GM21381 (cell line): ENCODE measurements at regions not wholly inside any gene's neighbourhood (a gene's known extent, or its start where the extent isn't known, plus 50 kb on each side); places are given as distances from the start of the nearest gene placed in this dataset.
"Not testable (repeated sequence)": the region's sequence is repeated elsewhere in the genome, so short reads cannot be mapped to it uniquely, and the experiment has no call there.

Experiments used
- ATAC-seq: cut with Tn5 transposase; IDR thresholded peaks from one replicate; pipeline ENCODE4 v1.9.1; 2021; ENCODE audit warnings: mild to moderate bottlenecking, moderate library complexity; ENCODE audit not compliant: unreplicated experiment

DNA sequence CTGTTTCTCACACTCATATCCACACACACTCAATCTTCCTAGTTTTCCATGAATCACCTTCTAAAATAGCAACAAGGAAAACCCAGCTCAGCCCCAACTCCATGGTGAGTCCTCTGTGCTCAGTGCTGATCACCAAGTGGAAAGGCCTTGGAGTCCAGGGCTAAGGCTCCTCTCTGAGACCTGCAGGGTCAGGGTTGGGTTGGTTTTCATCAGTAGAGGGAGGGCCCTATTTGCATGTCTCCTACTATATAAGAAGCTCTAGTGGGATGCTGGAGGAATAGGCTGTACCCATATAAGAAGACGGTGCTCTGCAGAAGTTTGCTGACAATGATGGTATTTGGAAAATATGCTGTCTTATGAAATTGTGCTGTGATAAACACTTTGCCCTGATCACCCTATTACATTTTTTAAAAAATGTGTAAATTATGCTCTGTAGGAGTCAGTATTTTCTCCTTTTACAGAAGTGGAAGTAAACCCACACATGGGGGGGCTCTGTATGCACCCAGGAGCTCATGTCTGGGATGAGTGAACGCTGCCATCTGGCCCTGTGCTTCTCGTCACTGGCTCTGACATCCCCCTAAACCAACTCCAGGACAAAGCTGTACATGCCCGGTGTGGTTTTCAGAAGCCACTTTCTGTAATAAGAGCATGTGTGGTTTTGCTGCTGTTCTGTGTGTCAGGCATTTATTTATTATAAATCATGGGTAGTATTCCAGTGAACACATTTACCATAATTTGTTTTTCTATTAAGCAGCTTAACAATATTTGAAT is 536.3 kb downstream of the TMEM121 start:
- no peak for ATAC-seq

DNA sequence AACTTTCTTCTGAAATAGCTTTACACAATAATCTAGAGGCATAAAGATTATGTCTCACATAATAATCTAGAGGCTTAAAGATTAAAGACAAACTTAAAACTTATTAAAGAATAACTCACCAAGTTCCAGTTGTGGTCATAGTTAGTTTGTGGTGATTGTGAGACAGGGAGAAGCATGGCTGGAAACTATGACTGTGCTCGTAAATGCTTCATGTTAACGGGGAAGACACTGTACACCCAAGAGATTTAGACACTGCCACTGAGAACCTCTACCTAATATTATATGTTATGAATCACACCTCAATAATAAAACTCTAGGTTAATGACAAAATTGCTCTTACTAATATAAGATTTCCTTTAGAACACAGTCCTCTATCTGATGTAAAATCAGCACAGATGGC is 541.6 kb downstream of the TMEM121 start:
- ATAC-seq: no peak

DNA sequence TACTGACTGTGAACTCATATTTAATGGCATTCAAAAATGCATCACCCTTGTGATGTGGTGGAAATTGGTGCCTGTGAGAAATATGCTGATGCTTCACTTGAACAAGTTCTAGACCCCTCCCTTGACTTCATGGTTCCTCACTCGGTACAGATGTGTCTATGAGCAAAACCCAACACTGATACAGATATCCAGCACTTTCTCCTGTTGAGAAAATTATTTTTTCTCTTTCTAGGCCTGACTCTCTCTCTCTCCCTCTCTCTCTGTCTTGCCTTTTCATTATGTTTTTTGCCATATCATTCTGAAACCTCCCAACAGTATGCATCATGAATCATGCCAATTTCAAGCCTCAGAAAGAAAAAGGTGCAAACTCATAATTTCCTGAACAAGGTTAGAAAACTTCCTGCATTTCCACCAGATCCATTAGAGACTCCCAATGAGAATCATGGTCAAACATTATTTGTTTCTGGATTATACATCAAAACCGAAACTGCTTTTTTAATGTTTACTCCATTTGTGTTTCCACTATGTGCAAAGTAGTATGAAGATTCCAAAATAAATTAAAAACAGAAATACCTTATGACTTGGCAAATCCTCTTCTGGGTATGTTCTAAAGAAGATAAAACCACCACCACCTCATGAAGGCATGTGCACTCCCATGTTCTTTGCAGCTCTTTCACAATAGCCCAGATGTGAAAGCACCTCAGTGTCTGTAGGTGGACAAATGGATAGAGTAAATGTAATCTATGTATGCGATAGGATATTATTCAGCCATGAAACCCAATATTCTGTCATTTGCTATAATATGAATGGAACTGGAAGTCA is 543.6 kb downstream of the TMEM121 start:
- ATAC-seq: no peak

DNA sequence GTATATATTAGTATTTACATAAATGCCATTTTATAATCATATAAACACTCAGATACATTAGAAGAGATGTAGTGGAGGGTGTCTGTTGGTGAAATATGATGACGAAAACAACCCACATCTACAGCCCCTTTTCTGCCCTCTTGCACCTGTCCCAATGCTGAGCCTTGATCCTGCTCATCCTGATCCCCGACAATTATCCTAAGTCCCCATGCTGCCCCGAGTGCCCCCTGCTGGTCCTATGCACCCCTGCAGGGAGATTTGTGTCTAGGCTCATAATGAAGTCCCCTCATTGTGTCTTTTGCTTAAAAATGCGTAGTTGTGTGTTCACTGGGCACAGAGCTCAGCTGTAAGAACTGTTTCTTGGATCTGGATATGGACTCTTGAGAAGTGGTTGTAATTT is 554.5 kb downstream of the TMEM121 start:
- no peak for ATAC-seq

DNA sequence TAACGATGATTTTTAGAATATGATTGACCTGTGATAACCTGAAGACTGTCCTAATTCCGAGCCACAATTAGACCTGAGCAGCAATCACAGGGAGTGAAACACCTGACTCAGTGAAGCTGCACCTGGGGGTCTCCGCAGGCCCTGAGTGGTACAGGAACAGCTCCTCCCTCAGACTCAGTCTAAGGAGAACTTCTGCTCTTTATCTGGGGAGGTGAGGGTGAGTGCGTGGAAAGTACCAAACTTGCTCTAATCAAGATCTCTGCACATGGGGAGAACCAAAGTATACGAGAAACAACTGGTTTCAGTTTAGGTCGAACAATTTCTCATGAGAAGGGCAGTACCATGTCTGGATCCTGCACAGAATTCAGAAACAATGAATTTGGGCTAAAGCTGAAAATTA is 555.3 kb downstream of the TMEM121 start:
- not testable (repeated sequence) for ATAC-seq

DNA sequence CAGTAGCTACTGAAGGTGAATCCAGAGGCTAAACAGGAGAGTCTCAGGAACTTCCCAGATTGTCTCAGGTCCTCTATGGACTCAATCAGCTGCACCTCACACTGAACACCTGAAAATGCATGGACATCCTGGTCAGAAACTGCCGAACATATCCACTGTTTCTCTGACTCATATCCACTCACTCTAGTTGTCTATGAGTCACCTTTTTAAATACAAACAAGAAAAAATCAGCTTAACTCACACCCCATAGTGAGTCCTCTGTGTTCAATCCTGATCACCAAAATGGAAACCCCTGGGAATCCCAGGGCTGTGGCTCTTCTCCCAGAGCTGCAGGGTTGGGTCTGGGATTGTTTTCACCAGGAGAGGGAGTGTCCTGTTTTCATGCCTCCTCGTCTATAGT is 556.7 kb downstream of the TMEM121 start:
- ATAC-seq: no peak

DNA sequence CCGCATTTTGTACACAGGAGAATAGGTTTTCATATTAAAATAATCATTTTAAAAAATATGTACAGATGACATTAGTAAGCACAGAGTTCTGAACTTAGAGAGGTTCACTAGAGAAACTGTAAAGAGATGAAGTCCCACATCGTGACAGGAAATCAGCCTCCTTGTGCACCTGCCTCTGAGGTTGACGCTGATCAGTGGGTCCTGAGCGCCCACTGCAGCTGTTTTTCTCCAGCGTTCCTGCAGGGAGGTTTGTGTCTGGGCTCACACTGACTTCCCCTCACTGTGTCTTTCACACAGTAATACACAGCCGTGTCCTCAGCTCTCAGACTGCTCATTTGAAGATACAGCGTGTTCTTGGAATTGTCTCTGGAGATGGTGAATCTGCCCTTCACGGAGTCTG is 561.5 kb downstream of the TMEM121 start:
- no peak for ATAC-seq

DNA sequence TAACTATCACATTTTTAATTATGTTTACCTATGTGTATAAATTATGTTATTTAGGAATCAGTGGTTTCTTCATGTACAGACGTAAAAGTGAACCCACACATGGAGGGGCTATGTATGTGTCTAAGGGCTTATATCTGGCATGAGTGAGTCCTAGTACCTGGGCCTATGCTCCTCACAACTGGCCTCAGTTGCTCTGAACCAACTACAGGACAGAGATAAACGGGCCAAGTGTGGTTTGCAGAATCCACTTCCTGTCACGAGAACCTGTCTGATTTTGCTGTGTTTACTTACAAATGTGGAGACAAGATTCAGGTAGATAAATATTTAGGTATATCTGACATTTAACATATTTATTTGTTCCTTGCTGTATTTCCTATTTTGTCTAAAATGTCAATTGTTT is 562.5 kb downstream of the TMEM121 start:
- ATAC-seq: not testable (repeated sequence)

DNA sequence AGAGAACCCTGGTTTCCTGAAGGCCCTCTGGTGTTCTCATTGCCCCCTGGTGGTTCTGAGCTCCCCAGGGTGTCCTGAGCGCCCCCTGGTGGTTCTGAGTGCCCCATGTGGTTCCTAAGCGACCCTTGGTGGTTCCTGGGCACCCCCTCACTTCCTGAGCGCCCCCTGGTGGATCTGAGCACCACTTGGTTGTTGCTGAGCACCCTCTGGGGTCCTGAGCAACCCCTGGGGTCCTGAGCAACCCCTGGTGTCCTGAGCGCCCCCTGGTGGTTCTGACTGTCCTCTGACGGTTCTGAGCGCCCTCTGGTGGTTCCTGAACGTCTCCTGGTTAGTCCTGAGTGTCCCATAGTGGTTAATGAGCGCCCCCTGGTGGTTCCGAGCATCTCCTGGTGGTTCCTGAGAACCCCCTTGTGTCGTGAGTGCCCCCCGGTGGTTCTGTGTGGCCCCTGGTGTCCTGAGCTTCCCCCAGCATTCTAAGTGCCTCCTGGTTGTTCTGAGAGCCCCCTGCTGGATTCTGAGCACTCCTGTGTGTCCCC is 568.3 kb downstream of the TMEM121 start:
- ATAC-seq: no peak

DNA sequence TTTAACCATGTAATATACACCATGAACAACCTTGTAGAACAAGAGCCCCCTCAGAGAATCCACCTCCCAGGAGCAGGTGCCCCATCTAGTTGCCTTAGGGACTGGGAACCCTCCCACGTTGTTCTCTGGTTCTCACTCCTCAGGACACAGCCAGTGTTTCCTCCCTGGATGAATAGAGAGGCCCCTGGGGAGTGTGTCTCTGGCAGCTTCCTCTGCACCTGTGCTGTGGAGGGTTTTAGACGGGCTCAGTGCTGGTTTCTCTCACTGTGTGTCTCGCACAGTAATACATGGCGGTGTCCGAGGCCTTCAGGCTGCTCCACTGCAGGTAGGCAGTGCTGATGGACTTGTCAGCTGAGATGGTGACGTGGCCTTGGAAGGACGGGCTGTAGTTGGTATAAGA is 581.3 kb downstream of the TMEM121 start:
- no peak for ATAC-seq

DNA sequence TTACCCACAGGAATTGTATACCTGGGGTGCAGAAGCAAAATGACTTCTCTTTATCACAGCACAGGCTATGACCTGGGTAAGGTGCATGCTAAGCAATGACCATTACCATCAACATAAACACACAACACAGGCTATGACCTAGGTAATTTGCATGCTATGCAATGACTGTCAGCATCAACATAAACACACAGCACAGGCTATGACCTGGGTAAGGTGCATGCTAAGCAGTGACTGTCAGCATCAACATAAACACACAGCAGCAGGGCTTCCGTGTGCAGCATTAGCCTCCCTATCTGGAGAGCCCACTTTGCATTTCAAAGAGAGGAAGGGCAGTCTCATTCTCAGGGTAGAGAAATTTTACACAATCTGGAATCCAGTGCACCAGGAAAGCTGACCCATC is 583.0 kb downstream of the TMEM121 start:
- no peak for ATAC-seq

DNA sequence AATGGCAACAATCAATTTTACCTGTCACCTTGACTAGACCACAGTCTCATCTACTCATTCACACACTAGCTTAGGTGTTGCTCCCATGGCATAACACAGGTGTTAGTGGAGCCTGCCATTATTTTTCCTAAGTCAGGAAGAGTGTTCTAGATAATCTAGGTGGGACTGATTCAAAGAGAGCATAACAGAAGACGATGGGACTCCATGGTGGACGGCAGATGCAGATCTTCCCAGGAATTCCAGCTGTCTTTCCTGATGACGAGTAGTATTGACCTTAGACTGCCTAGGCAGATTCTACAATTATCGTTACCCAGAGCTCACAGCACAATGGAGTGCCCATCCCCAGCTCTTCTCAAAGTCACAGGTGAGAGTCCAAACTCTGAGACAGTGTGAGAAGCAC is 589.0 kb downstream of the TMEM121 start:
- ATAC-seq: no peak

DNA sequence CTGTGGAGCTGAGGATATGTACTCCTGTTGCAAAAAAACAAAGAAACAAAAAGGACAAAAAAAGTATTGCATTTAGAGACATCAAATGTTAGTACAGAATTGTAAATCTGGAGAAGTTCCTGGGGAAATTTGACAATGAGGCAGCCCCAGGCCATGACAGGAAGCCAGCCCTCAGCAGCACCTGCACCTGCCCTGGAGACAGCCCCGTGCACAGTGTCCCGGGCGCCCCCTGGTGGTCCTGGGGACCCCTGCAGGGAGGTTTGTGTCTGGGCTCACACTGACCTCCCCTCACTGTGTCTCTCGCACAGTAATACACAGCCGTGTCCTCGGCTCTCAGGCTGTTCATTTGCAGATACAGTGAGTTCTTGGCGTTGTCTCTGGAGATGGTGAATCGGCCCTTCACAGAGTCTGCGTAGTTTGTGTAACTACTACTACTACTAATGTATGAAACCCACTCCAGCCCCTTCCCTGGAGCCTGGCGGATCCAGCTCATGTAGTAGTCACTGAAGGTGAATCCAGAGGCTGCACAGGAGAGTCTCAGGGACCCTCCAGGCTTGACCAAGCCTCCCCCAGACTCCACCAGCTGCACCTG is 590.1 kb downstream of the TMEM121 start:
- not testable (repeated sequence) for ATAC-seq

DNA sequence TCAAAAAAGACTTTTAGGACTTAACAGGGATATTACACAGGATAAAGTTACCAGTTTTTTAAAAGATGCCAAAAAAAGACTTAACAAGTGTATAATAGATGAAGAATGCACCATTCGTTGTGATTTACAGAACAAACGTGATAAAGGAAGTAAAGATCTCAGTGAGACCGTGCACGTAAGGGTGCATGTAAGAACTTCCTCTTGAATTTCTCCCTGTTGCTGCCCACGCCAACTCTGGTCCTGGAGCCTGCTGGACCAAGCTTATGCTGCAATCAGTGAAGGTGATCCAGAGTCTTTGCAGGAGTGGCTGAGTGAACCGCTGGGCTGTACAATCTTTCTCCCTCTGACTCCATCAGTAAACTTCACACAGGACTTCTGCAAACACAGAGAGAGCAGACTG is 593.7 kb downstream of the TMEM121 start:
- ATAC-seq: no peak

DNA sequence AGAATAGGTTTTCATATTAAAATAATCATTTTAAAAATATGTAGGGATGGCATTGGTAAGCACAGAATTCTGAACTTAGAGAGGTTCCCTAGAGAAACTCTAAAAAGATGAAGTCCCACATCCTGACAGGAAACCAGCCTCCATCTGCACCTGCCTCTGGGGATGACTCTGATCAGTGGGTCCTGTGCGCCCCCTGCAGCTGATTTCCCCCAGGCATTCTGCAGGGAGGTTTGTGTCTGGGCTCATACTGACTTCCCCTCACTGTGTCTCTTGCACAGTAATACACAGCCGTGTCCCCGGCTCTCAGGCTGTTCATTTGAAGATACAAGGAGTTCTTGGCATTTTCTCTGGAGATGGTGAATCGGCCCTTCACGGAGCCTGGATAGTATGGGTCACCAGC is 602.9 kb downstream of the TMEM121 start:
- no peak for ATAC-seq

DNA sequence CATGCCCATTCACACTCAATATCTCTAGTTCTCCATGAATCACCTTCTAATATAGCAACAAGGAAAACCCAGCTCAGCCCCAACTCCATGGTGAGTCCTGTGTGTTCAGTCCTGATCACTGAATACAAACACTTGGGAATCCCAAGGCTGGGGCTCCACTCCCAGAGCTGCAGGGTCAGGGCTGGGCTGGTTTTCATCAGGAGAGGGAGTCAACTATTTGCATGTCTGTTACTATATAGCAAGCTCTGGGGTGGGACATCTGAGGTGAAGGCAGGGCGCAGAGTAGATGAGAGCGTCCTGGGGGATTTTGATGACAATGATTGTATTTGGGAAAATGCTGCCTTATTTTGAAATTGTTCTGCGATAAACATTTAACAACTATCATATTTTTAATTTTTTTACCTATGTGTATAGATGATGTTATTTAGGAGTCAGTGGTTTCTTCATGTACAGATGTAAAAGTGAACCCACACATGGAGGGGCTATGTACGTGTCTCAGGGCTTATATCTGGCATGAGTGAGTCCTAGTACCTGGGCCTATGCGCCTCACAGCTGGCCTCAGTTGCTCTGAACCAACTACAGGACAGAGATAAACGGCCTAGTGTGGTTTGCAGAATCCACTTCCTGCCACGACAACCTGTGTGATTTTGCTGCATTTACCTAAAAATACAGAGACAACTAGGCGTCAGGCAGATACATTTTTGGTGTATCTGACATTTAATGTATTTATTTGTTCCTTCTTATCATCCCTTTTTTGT is 603.7 kb downstream of the TMEM121 start:
- ATAC-seq: not testable (repeated sequence)

DNA sequence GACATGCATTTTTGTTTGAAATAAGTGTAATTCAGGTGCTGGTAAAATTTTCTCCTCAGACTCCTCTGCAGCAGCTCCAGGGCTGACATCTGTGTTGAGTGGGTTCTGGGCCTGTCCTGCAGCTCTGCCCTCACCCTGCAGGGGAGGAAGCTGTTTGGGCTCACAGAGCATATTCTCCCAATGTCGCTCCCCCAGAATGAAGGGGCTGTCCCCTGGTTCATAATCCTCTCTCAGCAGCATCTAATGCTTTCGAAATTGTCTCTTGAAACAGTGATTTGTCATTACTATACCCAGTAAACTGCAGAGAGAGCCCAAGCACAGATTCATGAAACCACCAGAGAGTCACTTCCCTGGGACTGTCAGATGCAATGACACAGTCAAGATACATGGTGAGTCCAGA is 606.7 kb downstream of the TMEM121 start:
- ATAC-seq: not testable (repeated sequence)

DNA sequence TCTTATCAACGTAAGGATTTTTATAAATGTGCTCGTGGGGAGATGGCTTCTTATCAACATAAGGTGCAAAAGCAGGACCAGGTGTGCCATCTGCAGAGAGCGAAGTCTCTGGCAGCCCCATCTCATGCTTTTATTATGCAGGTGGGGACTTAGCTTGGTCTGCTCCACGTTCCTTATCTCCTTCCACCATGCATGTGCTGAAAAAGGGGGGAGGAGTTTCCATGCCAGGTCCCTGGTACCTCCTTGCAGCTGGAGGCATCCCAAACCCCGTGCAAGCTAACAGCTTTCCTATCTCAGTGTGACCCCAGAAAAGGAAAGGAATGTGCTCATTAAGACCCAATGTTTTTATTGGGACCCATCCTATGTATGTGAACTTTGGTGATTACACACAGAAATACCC is 608.5 kb downstream of the TMEM121 start:
- no peak for ATAC-seq

DNA sequence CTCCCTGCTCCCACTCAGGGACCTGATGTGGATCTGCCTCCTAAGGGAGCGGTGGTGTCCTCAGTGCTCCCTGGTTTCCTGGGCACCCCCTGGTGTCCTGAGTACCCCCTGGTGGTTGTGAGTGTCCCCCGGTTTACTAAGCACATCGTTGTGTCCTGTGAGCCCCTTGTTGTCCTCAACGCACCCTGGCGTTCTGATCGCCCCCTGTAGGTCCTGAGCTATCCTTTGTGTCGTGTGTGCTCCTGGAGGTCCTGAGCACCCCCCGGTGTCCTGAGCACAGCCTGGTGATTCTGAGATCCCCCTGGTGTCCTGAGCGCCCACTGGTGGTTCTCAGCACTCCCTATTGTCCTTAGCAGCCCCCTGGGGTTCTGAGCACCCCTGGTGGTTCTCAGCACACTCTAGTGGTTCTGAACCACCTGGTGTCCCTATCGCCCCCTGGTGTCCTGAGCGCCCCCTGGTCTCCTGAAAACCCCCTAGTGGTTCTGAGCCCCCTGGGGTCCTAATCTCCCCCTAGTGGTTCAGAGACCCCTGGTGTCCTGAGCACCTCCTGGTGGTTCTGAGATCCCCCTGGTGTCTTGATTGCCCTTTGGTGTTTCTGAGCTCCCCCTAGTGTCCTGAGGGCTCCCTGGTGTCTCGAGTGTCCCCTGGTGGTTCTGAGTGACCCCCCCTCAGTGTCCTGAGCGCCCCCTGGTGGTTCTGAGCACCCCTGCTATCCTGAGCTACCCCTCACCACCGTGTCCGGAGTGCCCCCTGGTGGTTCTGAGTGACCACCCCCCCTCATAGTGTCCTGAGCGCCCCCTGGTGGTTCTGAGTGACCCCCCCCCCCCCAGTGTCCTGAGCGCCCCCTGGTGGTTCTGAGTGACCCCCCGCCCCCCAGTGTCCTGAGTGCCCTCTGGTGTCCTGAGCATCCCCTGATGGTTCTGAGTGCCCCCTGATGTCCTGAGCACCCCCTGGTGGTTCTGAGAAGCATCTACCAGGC is 615.1 kb downstream of the TMEM121 start:
- ATAC-seq: no peak

DNA sequence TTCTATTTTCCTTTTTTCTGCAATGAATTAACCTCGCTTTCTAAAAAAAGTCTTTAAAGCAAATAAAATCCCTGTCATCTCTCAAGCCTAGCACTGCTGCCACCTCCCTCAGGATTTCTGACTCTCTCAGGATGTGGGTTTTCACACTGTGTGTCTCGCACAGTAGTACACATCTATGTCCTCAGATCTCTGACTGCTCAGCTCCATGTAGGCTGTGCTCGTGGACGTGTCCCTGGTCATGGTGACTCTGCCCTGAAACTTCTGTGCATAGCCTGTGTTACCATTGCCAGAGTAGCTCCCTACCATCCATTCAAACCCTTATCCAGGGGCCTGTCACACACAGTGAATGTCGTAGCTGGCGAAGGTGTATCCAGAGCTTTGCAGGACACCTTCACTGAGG is 619.3 kb downstream of the TMEM121 start:
- not testable (repeated sequence) for ATAC-seq
